ENCODE measurements at regions not wholly inside any gene's neighbourhood (a gene's known extent, or its start where the extent isn't known, plus 50 kb on each side); places are given as distances from the start of the nearest gene placed in this dataset.
"Not testable (repeated sequence)": the region's sequence is repeated elsewhere in the genome, so short reads cannot be mapped to it uniquely, and the experiment has no call there.

GRCh38 chr15:46079046-46079445 is 444.2 kb downstream of the SQOR start:
- no peaks in the 10 kb centered on the region for H3K36me3 Mint-ChIP-seq
- no peak overlapping the region for H3K4me3 Mint-ChIP-seq
- H3K27me3 Mint-ChIP-seq (ENCODE audit: low read depth in 3 of 3), result peaks cover 0 to 3% (median 2%) of the 10 kb centered on the region in 3 donors
- no peak overlapping the region for H3K27ac Mint-ChIP-seq
- no peaks in the 10 kb centered on the region for H3K4me1 Mint-ChIP-seq
- H3K9me3 Mint-ChIP-seq, result peaks cover 0 to 11% (median 3%) of the 10 kb centered on the region in 6 donors
- DNase-seq, result no peak

GRCh38 chr15:46080016-46080415 is 445.2 kb downstream of the SQOR start:
- Mint-ChIP-seq H3K27me3 (ENCODE audit: low read depth in 3 of 3) (peaks cover 0 to 2% (median 1%) of the 10 kb centered on the region in 3 donors), H3K9me3 (peaks cover 0 to 11% (median 2%) of the 10 kb centered on the region in 6 donors), H3K4me3 (no peak overlapping the region), H3K36me3 (no peaks in the 10 kb centered on the region), H3K4me1 (no peaks in the 10 kb centered on the region), H3K27ac (no peak overlapping the region)
- no peak for DNase-seq

GRCh38 chr15:46088486-46089445 is 453.9 kb downstream of the SQOR start:
- Mint-ChIP-seq H3K9me3 (peaks cover 3 to 16% (median 8%) of the 10 kb centered on the region in 6 donors), H3K36me3 (no peaks in the 10 kb centered on the region), H3K4me1 (no peaks in the 10 kb centered on the region), H3K4me3 (no peak overlapping the region), H3K27ac (no peak overlapping the region), H3K27me3 (ENCODE audit: low read depth in 3 of 3) (no peaks in the 10 kb centered on the region)
- DNase-seq, result no peak

GRCh38 chr15:46089467-46089935 is 454.7 kb downstream of the SQOR start:
- Mint-ChIP-seq H3K9me3 (peaks cover 3 to 16% (median 9%) of the 10 kb centered on the region in 6 donors), H3K4me1 (no peaks in the 10 kb centered on the region), H3K36me3 (no peaks in the 10 kb centered on the region), H3K27ac (no peak overlapping the region), H3K27me3 (ENCODE audit: low read depth in 3 of 3) (no peaks in the 10 kb centered on the region), H3K4me3 (no peak overlapping the region)
- no peak for DNase-seq

- Mint-ChIP-seq H3K9me3 (peaks cover 3 to 15% (median 6%) of the 10 kb centered on the region in 6 donors), H3K36me3 (no peaks in the 10 kb centered on the region), H3K4me1 (no peaks in the 10 kb centered on the region), H3K4me3 (no peak overlapping the region), H3K27me3 (ENCODE audit: low read depth in 3 of 3) (no peaks in the 10 kb centered on the region), H3K27ac (no peak overlapping the region)
- no peak for DNase-seq
Observed at GRCh38 chr15:46091860-46092450, 457.1 kb downstream of the SQOR start.

GRCh38 chr15:46098006-46098405 is 463.2 kb downstream of the SQOR start:
- not testable (repeated sequence) for H3K4me3 Mint-ChIP-seq; DNase-seq; H3K4me1 Mint-ChIP-seq; H3K27ac Mint-ChIP-seq; H3K27me3 Mint-ChIP-seq (ENCODE audit: low read depth in 3 of 3); H3K36me3 Mint-ChIP-seq
- peaks cover 0 to 28% (median 6%) of the 10 kb centered on the region in 6 donors for H3K9me3 Mint-ChIP-seq

DNA sequence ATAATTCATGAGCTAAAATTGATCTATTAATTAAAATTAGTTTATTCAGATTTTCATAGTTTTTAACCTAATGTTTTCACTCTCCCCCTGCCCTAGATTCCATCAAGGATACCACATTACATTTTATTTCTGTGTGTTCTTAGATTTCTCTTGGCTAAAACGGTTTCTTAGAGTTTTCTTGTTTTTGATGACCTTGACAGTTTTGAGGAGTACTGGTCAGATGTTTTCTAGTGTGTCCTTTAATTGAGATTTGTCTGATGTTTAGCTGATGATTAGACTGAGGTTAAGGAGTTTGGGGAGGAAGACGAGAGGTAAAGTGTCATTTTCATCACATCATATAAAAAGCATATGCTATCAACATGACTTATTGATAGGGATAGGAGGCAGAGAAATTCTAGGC is 475.9 kb downstream of the SQOR start:
- Mint-ChIP-seq H3K27ac (no peak overlapping the region), H3K36me3 (no peaks in the 10 kb centered on the region), H3K4me1 (no peaks in the 10 kb centered on the region), H3K9me3 (peaks cover 0 to 17% (median 5%) of the 10 kb centered on the region in 6 donors), H3K4me3 (no peak overlapping the region), H3K27me3 (ENCODE audit: low read depth in 3 of 3) (peaks cover 0 to 1% (median 0%) of the 10 kb centered on the region in 3 donors)
- DNase-seq, result no peak

DNA sequence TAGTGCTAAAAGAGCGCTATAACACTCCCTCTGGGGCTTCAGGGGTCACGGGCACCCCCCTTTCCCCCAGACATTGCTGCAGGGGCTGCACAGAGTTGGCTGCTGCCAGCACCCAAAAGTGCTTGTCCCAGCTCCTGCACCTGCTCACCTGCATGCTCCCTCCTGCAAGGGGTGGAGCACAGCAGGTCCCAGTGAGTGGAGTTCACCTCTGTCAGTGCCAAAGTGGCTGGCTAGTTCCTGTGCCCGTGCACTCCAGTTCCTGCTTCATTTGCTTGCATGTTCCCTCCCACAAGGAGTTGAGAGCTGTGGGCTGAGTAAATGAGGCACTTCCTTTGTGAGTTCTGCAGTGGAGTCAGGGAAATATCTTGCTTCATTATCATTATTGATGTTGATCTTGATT is 476.9 kb downstream of the SQOR start:
- no peak for DNase-seq
- Mint-ChIP-seq H3K27ac (no peak overlapping the region), H3K9me3 (peaks cover 0 to 17% (median 5%) of the 10 kb centered on the region in 6 donors), H3K36me3 (no peaks in the 10 kb centered on the region), H3K27me3 (ENCODE audit: low read depth in 3 of 3) (peaks cover 0 to 1% (median 0%) of the 10 kb centered on the region in 3 donors), H3K4me1 (no peaks in the 10 kb centered on the region), H3K4me3 (no peak overlapping the region)

DNA sequence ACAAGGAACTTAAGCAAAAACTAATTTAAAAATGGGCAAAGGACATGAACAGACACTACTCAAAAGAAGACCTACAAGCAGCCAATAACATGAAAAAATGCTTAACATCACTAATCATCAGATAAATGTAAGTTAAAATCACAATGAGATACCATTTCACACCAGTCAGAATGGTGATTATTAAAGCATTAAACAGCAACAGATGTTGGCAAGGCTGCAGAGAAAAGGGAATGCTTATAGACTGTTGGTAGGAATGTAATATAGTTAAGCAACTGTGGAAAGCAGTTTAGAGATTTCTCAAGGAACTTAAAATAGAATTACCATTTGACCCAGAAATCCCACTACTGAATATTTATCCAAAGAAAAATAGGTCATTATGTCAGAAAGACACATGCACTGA is 482.2 kb downstream of the SQOR start:
- no peaks in the 10 kb centered on the region for H3K36me3 Mint-ChIP-seq

DNA sequence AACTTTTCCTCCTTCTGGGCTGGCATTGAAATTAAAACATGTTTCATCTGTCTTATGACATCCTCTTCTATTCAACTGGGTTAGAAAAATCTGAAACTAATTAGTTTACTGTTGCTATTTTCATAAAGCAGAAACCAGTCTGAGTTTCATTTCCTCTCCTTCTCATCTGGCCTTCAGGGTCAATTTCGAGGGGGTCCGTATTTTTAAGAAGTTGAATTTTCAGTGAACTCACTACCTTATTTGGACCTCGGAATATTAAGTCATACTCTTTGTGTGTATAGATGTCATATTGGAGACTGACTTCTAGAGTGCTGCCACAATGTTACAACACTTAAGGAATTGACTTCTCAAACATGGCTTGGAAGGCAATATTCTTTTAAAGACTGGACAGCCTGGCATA is 485.9 kb downstream of the SQOR start:
- Mint-ChIP-seq H3K4me1 (no peaks in the 10 kb centered on the region), H3K27me3 (ENCODE audit: low read depth in 3 of 3) (peaks cover 0 to 1% (median 0%) of the 10 kb centered on the region in 3 donors), H3K9me3 (peaks cover 12 to 32% (median 14%) of the 10 kb centered on the region in 6 donors), H3K36me3 (no peaks in the 10 kb centered on the region), H3K4me3 (no peak overlapping the region), H3K27ac (no peak overlapping the region)
- no peak for DNase-seq

More for the DNA sequence above, 482.2 kb downstream of the SQOR start:
- Mint-ChIP-seq H3K27me3 (ENCODE audit: low read depth in 3 of 3) (peaks cover 0 to 1% (median 1%) of the 10 kb centered on the region in 3 donors), H3K27ac (no peak overlapping the region), H3K4me3 (no peak overlapping the region), H3K4me1 (no peaks in the 10 kb centered on the region), H3K9me3 (peaks cover 0 to 28% (median 5%) of the 10 kb centered on the region in 6 donors)
- no peak for DNase-seq

DNA sequence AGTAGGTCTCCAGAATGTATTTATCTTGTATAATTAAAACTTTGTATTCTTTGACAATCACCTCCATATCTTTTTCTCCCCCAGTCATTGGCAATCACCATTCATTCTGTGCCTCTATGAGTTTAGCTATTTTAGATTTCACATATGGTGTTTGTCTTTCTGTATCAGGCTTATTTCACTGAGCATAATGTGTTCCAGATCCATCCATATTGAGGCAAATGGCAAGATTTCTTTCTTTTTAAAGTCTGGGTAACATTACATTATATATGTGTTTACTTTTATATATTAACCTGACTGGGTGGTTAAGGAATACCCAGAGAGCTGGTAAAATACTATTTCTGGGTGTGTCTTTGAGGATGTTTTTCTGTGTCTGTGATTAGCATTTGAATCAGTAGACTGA is 486.6 kb downstream of the SQOR start:
- Mint-ChIP-seq H3K9me3 (peaks cover 12 to 34% (median 14%) of the 10 kb centered on the region in 6 donors), H3K4me3 (no peak overlapping the region)

GRCh38 chr15:46126581-46126980 is 491.8 kb downstream of the SQOR start:
- H3K9me3 Mint-ChIP-seq, result peaks cover 6 to 43% (median 21%) of the 10 kb centered on the region in 6 donors
- H3K4me3 Mint-ChIP-seq, result no peak overlapping the region
- H3K27ac Mint-ChIP-seq, result no peak overlapping the region

More for the DNA sequence above, 486.6 kb downstream of the SQOR start:
- no peak for DNase-seq
- no peaks in the 10 kb centered on the region for H3K36me3 Mint-ChIP-seq
- no peaks in the 10 kb centered on the region for H3K4me1 Mint-ChIP-seq
- H3K27me3 Mint-ChIP-seq (ENCODE audit: low read depth in 3 of 3), result peaks cover 0 to 1% (median 0%) of the 10 kb centered on the region in 3 donors
- H3K27ac Mint-ChIP-seq, result no peak overlapping the region

DNA sequence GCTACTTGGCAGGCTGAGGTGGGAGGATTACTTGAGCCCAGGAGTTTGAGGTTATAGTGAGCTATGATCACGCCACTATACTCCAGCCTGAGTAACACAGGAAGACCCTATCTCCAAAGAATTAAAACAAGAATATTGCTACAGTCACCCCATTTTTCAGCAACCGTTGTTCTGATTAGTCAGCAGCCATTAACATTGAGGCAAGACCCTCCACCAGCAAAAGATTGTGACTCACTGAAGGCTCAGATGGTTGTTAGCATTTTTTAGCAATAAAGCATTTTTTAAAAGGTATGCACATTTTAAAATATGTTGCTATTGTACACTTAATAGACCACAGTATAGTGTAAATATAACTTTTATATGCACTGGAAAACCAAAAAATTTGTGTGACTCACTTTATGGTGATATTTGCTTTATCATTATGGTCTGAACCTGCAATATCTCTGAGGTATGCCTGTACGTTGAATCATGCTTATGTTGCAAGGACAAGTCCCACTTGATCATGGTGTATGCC is 492.6 kb downstream of the SQOR start:
- Mint-ChIP-seq H3K4me3 (no peak overlapping the region), H3K4me1 (no peaks in the 10 kb centered on the region), H3K27ac (no peak overlapping the region), H3K9me3 (peaks cover 6 to 45% (median 21%) of the 10 kb centered on the region in 6 donors), H3K36me3 (no peaks in the 10 kb centered on the region), H3K27me3 (ENCODE audit: low read depth in 3 of 3) (peaks cover 0 to 3% (median 0%) of the 10 kb centered on the region in 3 donors)
- DNase-seq, result no peak

More at GRCh38 chr15:46126581-46126980, 491.8 kb downstream of the SQOR start:
- DNase-seq, result no peak
- H3K4me1 Mint-ChIP-seq, result no peaks in the 10 kb centered on the region
- H3K36me3 Mint-ChIP-seq, result no peaks in the 10 kb centered on the region
- H3K27me3 Mint-ChIP-seq (ENCODE audit: low read depth in 3 of 3), result peaks cover 0 to 2% (median 0%) of the 10 kb centered on the region in 3 donors

- H3K27ac Mint-ChIP-seq, result no peak overlapping the region
- no peak overlapping the region for H3K4me3 Mint-ChIP-seq
- DNase-seq, result no peak
- H3K36me3 Mint-ChIP-seq, result no peaks in the 10 kb centered on the region
- H3K9me3 Mint-ChIP-seq, result peaks cover 0 to 37% (median 14%) of the 10 kb centered on the region in 6 donors
- no peaks in the 10 kb centered on the region for H3K4me1 Mint-ChIP-seq
- H3K27me3 Mint-ChIP-seq (ENCODE audit: low read depth in 3 of 3), result peaks cover 0 to 3% (median 0%) of the 10 kb centered on the region in 3 donors
Observed at GRCh38 chr15:46129145-46129544, 494.3 kb downstream of the SQOR start.
